ENCODE measurements at regions not wholly inside any gene's neighbourhood (a gene's known extent, or its start where the extent isn't known, plus 50 kb on each side); places are given as distances from the start of the nearest gene placed in this dataset.

DNA sequence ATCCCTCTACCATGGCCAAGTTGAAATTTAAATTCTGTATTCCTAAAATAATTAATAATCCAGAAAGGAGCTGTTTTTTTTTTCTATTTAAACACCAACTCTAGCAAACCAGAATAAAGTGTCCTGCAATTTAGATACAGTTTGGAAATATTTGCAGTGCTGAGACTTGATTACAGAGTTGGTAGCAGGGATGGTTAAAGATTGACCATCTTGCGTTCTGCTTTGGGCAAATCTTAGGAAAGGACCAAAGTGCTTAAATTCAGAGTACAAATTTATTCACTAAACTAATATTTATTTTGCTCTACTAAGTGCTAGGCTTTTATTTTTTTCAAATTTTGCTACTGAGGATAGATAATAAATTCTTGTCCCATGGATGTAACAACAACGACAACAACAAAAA lies 180.2 kb upstream of the AADAT start:
- intact Hi-C loops (cut with micrococcal nuclease), result no loop called here
- CTCF ChIA-PET, result interaction anchor here (1.8 kb wide), 1 partner anchor 10 kb away, joined by 11 read pairs; no protein-coding TSS in a partner anchor

More for the DNA sequence above, 180.2 kb upstream of the AADAT start:
- DNase-seq (ENCODE audit: low read depth, low spot score) (no peak), ATAC-seq (no peak)
- Histone ChIP-seq H3K9me3 (ENCODE audit: control insufficient read depth in 1 of 2, insufficient read depth in 1 of 2, low read depth in 1 of 2, low read length in 2 of 2) (no peaks in the 10 kb centered on the region), H3K79me2 (ENCODE audit: insufficient read depth, low read length) (no peaks in the 10 kb centered on the region), H3K9ac (ENCODE audit: low read length) (no peak overlapping the region), H3K4me1 (ENCODE audit: control insufficient read depth in 1 of 2, insufficient read depth in 2 of 2, low read length in 2 of 2) (no peaks in the 10 kb centered on the region), H4K20me1 (ENCODE audit: insufficient read depth) (no peaks in the 10 kb centered on the region), H3K27ac (ENCODE audit: low read depth, low read length) (no peak overlapping the region), H3K9me2 (ENCODE audit: insufficient read depth) (no peaks in the 10 kb centered on the region), H3K4me2 (ENCODE audit: low read length) (no peak overlapping the region), H3K36me3 (ENCODE audit: control insufficient read depth in 1 of 2, insufficient read depth in 2 of 2, low read length in 2 of 2) (no peaks in the 10 kb centered on the region), H3K4me3 (replicated peaks in 1 of 2; ENCODE audit: low read depth in 1 of 2, low read length in 2 of 2) (no peak overlapping the region), H2AFZ (ENCODE audit: low read depth, low read length, poor library complexity, severe bottlenecking) (no peak overlapping the region), H3K27me3 (ENCODE audit: insufficient read depth, low read length) (no peaks in the 10 kb centered on the region)
- POLR2A ChIA-PET, result no interaction called here
- no TSS peak for BruUV-seq (replicated peaks)
- RAD21 ChIA-PET (ENCODE audit: low non-redundant PET in 1 of 2, low total read pairs in 2 of 2, uncharacterized antibody in 2 of 2, unreplicated experiment in 2 of 2), result no interaction called here
- no peak for TF ChIP-seq CEBPB (IDR thresholded peaks at IDR 0.05; ENCODE audit: low read depth)
- TF ChIP-seq, protein P1, sequence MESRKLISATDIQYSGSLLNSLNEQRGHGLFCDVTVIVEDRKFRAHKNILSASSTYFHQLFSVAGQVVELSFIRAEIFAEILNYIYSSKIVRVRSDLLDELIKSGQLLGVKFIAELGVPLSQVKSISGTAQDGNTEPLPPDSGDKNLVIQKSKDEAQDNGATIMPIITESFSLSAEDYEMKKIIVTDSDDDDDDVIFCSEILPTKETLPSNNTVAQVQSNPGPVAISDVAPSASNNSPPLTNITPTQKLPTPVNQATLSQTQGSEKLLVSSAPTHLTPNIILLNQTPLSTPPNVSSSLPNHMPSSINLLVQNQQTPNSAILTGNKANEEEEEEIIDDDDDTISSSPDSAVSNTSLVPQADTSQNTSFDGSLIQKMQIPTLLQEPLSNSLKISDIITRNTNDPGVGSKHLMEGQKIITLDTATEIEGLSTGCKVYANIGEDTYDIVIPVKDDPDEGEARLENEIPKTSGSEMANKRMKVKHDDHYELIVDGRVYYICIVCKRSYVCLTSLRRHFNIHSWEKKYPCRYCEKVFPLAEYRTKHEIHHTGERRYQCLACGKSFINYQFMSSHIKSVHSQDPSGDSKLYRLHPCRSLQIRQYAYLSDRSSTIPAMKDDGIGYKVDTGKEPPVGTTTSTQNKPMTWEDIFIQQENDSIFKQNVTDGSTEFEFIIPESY (IDR thresholded peaks at IDR 0.05; ENCODE audit: extremely low read depth, insufficient replicate concordance, low read length), result no peak
- no peak for TF ChIP-seq ELF1 (IDR thresholded peaks at IDR 0.05; ENCODE audit: borderline replicate concordance, low read depth)
- no peak for TF ChIP-seq YY1 (IDR thresholded peaks at IDR 0.05; ENCODE audit: extremely low read depth, insufficient replicate concordance, low read depth, low read length)
- no peak for TF ChIP-seq FOSL1 (IDR thresholded peaks at IDR 0.05; ENCODE audit: low read depth)
- TF ChIP-seq TCF7L2 (IDR thresholded peaks at IDR 0.05; ENCODE audit: borderline replicate concordance, extremely low read depth, insufficient read depth, insufficient read length), result no peak
- TF ChIP-seq EZH2phosphoT487 (IDR thresholded peaks at IDR 0.05; ENCODE audit: borderline replicate concordance), result no peak
- TF ChIP-seq, protein P2, sequence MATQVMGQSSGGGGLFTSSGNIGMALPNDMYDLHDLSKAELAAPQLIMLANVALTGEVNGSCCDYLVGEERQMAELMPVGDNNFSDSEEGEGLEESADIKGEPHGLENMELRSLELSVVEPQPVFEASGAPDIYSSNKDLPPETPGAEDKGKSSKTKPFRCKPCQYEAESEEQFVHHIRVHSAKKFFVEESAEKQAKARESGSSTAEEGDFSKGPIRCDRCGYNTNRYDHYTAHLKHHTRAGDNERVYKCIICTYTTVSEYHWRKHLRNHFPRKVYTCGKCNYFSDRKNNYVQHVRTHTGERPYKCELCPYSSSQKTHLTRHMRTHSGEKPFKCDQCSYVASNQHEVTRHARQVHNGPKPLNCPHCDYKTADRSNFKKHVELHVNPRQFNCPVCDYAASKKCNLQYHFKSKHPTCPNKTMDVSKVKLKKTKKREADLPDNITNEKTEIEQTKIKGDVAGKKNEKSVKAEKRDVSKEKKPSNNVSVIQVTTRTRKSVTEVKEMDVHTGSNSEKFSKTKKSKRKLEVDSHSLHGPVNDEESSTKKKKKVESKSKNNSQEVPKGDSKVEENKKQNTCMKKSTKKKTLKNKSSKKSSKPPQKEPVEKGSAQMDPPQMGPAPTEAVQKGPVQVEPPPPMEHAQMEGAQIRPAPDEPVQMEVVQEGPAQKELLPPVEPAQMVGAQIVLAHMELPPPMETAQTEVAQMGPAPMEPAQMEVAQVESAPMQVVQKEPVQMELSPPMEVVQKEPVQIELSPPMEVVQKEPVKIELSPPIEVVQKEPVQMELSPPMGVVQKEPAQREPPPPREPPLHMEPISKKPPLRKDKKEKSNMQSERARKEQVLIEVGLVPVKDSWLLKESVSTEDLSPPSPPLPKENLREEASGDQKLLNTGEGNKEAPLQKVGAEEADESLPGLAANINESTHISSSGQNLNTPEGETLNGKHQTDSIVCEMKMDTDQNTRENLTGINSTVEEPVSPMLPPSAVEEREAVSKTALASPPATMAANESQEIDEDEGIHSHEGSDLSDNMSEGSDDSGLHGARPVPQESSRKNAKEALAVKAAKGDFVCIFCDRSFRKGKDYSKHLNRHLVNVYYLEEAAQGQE (IDR thresholded peaks at IDR 0.05; ENCODE audit: low read depth), result no peak
- no peak for TF ChIP-seq JUND (IDR thresholded peaks at IDR 0.05)
- no peak for TF ChIP-seq EZH2 (IDR thresholded peaks at IDR 0.05)
- TF ChIP-seq, protein P3, sequence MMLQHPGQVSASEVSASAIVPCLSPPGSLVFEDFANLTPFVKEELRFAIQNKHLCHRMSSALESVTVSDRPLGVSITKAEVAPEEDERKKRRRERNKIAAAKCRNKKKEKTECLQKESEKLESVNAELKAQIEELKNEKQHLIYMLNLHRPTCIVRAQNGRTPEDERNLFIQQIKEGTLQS (IDR thresholded peaks at IDR 0.05), result no peak
- no peak for TF ChIP-seq ZNF274 (IDR thresholded peaks at IDR 0.05; ENCODE audit: low read depth, low read length)
- TF ChIP-seq SP1 (IDR thresholded peaks at IDR 0.05; ENCODE audit: low read depth), result no peak
